B cell (primary cell): ENCODE measurements at regions not wholly inside any gene's neighbourhood (a gene's known extent, or its start where the extent isn't known, plus 50 kb on each side); places are given as distances from the start of the nearest gene placed in this dataset.
"Not testable (repeated sequence)": the region's sequence is repeated elsewhere in the genome, so short reads cannot be mapped to it uniquely, and the experiment has no call there.

Experiments used
- ATAC-seq: fragments of 200-7000 bp; cut with Tn5 transposase; one replicate; pipeline ENCODE4 v1.10.0; 2021; ENCODE audit warnings: low read depth, mild to moderate bottlenecking, moderate number of reproducible peaks, moderate library complexity
- CTCF ChIA-PET: fragments of 350-600 bp; sonication (Branson Sonifier 250); formaldehyde crosslinking; loops from one replicate; lab custom pipeline; 2021; ENCODE audit warnings: antibody characterized with exemption, inconsistent platforms; lab: Charles Lee
- POLR2A ChIA-PET: fragments of 350-600 bp; sonication (Branson Sonifier 250); formaldehyde crosslinking; loops from one replicate; lab custom pipeline; 2021; ENCODE audit warnings: antibody characterized with exemption; lab: Charles Lee
- DNase-seq: peaks from one replicate; pipeline ENCODE4 v3.0.0; 2013
- H2AFZ ChIP-seq: 2 replicates; pipeline ENCODE4 v1.6.1; 2012; ENCODE audit warnings: mild to moderate bottlenecking, low read depth, low read length; ENCODE audit not compliant: insufficient read depth, poor library complexity, severe bottlenecking
- H3K27ac ChIP-seq, 2 donors: 1 replicate in 1 of 2; 2 replicates in 1 of 2; pipeline ENCODE4 v1.5.1; 2012 to 2013; ENCODE audit warnings: low read length in 2 of 2, mild to moderate bottlenecking in 2 of 2, moderate library complexity in 1 of 2
- H3K27me3 ChIP-seq, 4 experiments: fragments of 200-600 bp in 1 of 4; sonication (generic) in 1 of 4; replicated peaks in 1 of 4; 1 replicate in 2 of 4; 2 replicates in 2 of 4; pipeline versions ENCODE4 v1.6.1 to v1.7.0; 2013 to 2016; ENCODE audit warnings: low read length in 3 of 4, mild to moderate bottlenecking in 2 of 4, mixed read lengths in 1 of 4, moderate library complexity in 1 of 4; ENCODE audit not compliant: insufficient read depth in 4 of 4, control insufficient read depth in 3 of 4; ENCODE audit errors: control extremely low read depth in 1 of 4
- H3K36me3 ChIP-seq, 2 experiments: replicated peaks in 1 of 2; 1 replicate in 1 of 2; 2 replicates in 1 of 2; pipeline versions ENCODE4 v1.6.1 to v1.7.1; 2013; ENCODE audit warnings: low read length in 1 of 2; ENCODE audit not compliant: insufficient read depth in 2 of 2, control insufficient read depth in 1 of 2; ENCODE audit errors: control extremely low read depth in 1 of 2, extremely low read depth in 1 of 2
- H3K4me1 ChIP-seq, 2 donors: fragments of 200-600 bp in 1 of 2; sonication (generic) in 1 of 2; 1 replicate in 1 of 2; 2 replicates in 1 of 2; pipeline versions ENCODE4 v1.5.1 to v1.6.1; 2013 to 2017; ENCODE audit warnings: low read length in 2 of 2; ENCODE audit not compliant: control insufficient read depth in 2 of 2, insufficient read depth in 2 of 2
- H3K4me2 ChIP-seq: replicated peaks from 2 replicates; pipeline ENCODE3; 2012; ENCODE audit warnings: mild to moderate bottlenecking, low read depth, low read length; ENCODE audit not compliant: poor library complexity, severe bottlenecking
- H3K4me3 ChIP-seq, 5 experiments: fragments of 200-600 bp in 1 of 5; sonication (generic) in 1 of 5; 1 replicate in 3 of 5; 2 replicates in 2 of 5; pipeline versions ENCODE4 v1.5.1 to v1.7.0; 2011 to 2016; ENCODE audit warnings: low read length in 4 of 5, mild to moderate bottlenecking in 4 of 5, low read depth in 2 of 5, control low read depth in 1 of 5, moderate library complexity in 1 of 5; ENCODE audit not compliant: insufficient read depth in 1 of 5; ENCODE audit errors: control extremely low read depth in 1 of 5, extremely low read depth in 1 of 5
- H3K79me2 ChIP-seq: fragments of 200-600 bp; sonication (generic); one replicate; pipeline ENCODE4 v1.6.0; 2016; ENCODE audit warnings: low read length; ENCODE audit not compliant: control insufficient read depth, insufficient read depth
- H3K9ac ChIP-seq: fragments of 200-600 bp; sonication (generic); 2 replicates; pipeline ENCODE4 v1.6.1; 2017; ENCODE audit warnings: mild to moderate bottlenecking, low read length, moderate library complexity
- H3K9me3 ChIP-seq, 3 donors: one replicate each; pipeline versions ENCODE4 v1.6.1 to v1.7.1; 2013; ENCODE audit warnings: low read length in 2 of 3; ENCODE audit not compliant: control insufficient read depth in 2 of 3, insufficient read depth in 1 of 3; ENCODE audit errors: control extremely low read depth in 1 of 3
- H4K20me1 ChIP-seq: 2 replicates; pipeline ENCODE4 v1.6.0; 2012; ENCODE audit warnings: mild to moderate bottlenecking, low read length; ENCODE audit not compliant: insufficient read depth, control insufficient read depth, poor library complexity, severe bottlenecking
- H3K27ac Mint-ChIP-seq: one replicate; pipeline ENCODE4 v1.8.0; 2021; ENCODE audit warnings: mixed read lengths
- H3K27me3 Mint-ChIP-seq: one replicate; pipeline ENCODE4 v1.8.0; 2021; ENCODE audit warnings: mixed read lengths
- H3K4me1 Mint-ChIP-seq: one replicate; pipeline ENCODE4 v1.8.0; 2021; ENCODE audit warnings: mixed read lengths
- H3K4me3 Mint-ChIP-seq: one replicate; pipeline ENCODE4 v1.8.0; 2021; ENCODE audit warnings: mixed read lengths
- H3K9me3 Mint-ChIP-seq: one replicate; pipeline ENCODE4 v1.8.0; 2022; ENCODE audit warnings: mixed read lengths; ENCODE audit not compliant: insufficient read depth
- EZH2 ChIP-seq: IDR thresholded peaks from 2 replicates; pipeline ENCODE4 v1.6.1; 2012; ENCODE audit warnings: borderline replicate concordance, low read depth, mild to moderate bottlenecking, moderate library complexity, low read length; ENCODE audit not compliant: insufficient read depth, poor library complexity, severe bottlenecking
- WGBS: methylation state at CpG from one replicate; pipeline ENCODE4 v1.1.5; 2013; ENCODE audit warnings: missing lambda C conversion rate; ENCODE audit not compliant: insufficient coverage; 5-methylcytosine and 5-hydroxymethylcytosine counted together
- intact Hi-C: fragments of 100-400 bp; cut with micrococcal nuclease; formaldehyde crosslinking; loops from one replicate; pipeline ENCODE4 v1.10.0; 2022
- TF ChIP-seq, protein P1 (sequence below): fragments of 200-600 bp; IDR thresholded peaks from one replicate; pipeline ENCODE4 v1.8.0; 2022; ENCODE audit warnings: antibody characterized with exemption, mild to moderate bottlenecking

DNA sequence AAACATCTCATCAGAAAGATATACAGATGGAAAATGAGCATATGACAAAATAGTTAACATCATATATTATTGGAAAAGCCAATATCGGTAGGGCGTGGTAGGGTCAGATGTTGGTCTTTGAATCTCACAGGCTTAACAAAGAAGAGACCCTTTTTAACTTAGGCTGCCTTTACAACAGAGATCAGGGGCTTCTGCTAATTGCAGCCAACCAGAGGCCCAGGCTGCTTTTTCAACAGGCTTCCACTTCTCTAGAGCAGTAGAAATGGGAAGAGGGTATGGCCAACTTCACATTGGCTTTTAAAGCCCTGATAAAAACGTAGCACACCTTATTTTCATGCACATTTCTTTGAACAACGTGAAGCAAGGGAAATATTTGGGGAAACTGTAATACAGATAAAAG lies 764.3 kb upstream of the CTNND2 start:
- Mint-ChIP-seq H3K9me3 (peaks cover 7% of the 10 kb centered on the region), H3K27me3 (no peaks in the 10 kb centered on the region), H3K4me1 (no peaks in the 10 kb centered on the region), H3K4me3 (no peak overlapping the region), H3K27ac (no peak overlapping the region)
- no peaks in the 10 kb centered on the region for H4K20me1 ChIP-seq
- no peak overlapping the region for H3K4me3 ChIP-seq
- intact Hi-C loops, result no loop called here
- H3K9me3 ChIP-seq, result peaks cover 0 to 3% (median 0%) of the 10 kb centered on the region in 3 donors
- H3K4me1 ChIP-seq, result no peaks in the 10 kb centered on the region
- no peaks in the 10 kb centered on the region for H3K27me3 ChIP-seq
- TF ChIP-seq EZH2, result no peak
- TF ChIP-seq, protein P1, sequence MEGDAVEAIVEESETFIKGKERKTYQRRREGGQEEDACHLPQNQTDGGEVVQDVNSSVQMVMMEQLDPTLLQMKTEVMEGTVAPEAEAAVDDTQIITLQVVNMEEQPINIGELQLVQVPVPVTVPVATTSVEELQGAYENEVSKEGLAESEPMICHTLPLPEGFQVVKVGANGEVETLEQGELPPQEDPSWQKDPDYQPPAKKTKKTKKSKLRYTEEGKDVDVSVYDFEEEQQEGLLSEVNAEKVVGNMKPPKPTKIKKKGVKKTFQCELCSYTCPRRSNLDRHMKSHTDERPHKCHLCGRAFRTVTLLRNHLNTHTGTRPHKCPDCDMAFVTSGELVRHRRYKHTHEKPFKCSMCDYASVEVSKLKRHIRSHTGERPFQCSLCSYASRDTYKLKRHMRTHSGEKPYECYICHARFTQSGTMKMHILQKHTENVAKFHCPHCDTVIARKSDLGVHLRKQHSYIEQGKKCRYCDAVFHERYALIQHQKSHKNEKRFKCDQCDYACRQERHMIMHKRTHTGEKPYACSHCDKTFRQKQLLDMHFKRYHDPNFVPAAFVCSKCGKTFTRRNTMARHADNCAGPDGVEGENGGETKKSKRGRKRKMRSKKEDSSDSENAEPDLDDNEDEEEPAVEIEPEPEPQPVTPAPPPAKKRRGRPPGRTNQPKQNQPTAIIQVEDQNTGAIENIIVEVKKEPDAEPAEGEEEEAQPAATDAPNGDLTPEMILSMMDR, result no peak
- H3K79me2 ChIP-seq, result no peaks in the 10 kb centered on the region
- DNase-seq, result no peak
- no peak overlapping the region for H3K4me2 ChIP-seq
- no peaks in the 10 kb centered on the region for H3K36me3 ChIP-seq
- no peak overlapping the region for H2AFZ ChIP-seq
- ChIA-PET CTCF (no interaction called here), POLR2A (no interaction called here)
- whole genome bisulfite sequencing, result no CpG with 5 or more reads among the region's 4 CpGs
- H3K27ac ChIP-seq, result no peak overlapping the region
- ATAC-seq, result no peak
- no peak overlapping the region for H3K9ac ChIP-seq

DNA sequence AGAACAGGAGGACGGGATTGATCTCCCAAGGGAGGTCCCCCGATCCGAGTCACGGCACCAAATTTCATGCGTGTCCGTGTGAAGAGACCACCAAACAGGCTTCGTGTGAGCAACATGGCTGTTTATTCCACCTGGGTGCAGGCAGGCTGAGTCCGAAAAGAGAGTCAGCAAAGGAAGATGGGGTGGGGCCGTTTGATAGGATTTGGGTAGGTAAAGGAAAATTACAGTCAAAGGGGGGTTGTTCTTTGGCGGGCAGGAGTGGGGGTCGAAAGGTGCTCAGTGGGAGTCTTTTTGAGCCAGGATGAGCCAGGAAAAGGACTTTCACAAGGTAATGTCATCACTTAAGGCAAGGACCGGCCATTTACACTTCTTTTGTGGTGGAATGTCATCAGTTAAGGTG lies 763.6 kb upstream of the CTNND2 start:
- DNase-seq, result not testable (repeated sequence)
- 83% methylated on average over 5 of the region's 12 CpGs for WGBS

DNA sequence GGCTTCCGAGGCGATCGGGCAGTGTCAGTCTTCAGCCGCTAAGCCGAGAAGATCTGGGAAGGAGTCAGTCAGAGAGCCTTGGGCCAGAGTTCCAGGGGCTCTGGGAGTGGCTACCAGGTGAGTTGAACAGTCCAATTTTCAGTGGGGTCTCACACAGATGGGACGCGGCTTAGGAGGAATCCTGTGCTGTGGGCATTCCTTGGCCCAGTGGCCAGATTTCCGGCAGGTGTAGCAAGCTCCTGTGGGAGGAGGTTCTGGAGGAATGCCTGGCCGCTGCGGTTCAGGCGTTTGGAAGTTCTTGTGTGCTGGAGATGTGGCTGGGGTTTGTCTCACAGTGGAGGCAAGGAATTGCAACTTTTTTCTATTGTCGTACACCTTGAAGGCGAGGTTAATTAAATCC lies 761.5 kb upstream of the CTNND2 start:
- H3K79me2 ChIP-seq, intact Hi-C loops, H3K27me3 Mint-ChIP-seq, H3K4me2 ChIP-seq, H3K9me3 Mint-ChIP-seq, H3K36me3 ChIP-seq, DNase-seq, H3K4me3 Mint-ChIP-seq, H3K27ac ChIP-seq, CTCF ChIA-PET, H3K9ac ChIP-seq, H4K20me1 ChIP-seq, H3K4me1 Mint-ChIP-seq, H2AFZ ChIP-seq, H3K4me1 ChIP-seq, H3K27ac Mint-ChIP-seq, H3K27me3 ChIP-seq, H3K4me3 ChIP-seq, ATAC-seq, POLR2A ChIA-PET: not testable (repeated sequence)
- WGBS, result 100% methylated on average over 5 of the region's 13 CpGs
- peaks cover 0 to 13% (median 0%) of the 10 kb centered on the region in 3 donors for H3K9me3 ChIP-seq

More for the DNA sequence above, 763.6 kb upstream of the CTNND2 start:
- H3K27ac Mint-ChIP-seq, H3K4me1 Mint-ChIP-seq, ATAC-seq, H3K36me3 ChIP-seq, H3K9me3 Mint-ChIP-seq, H4K20me1 ChIP-seq, H2AFZ ChIP-seq, POLR2A ChIA-PET, H3K27ac ChIP-seq, H3K4me3 ChIP-seq, H3K4me1 ChIP-seq, intact Hi-C loops, H3K27me3 Mint-ChIP-seq, H3K9ac ChIP-seq, H3K9me3 ChIP-seq, H3K79me2 ChIP-seq, CTCF ChIA-PET, H3K4me3 Mint-ChIP-seq, H3K4me2 ChIP-seq, H3K27me3 ChIP-seq: not testable (repeated sequence)
